ENCODE measurements at regions not wholly inside any gene's neighbourhood (a gene's known extent, or its start where the extent isn't known, plus 50 kb on each side); places are given as distances from the start of the nearest gene placed in this dataset.

DNA sequence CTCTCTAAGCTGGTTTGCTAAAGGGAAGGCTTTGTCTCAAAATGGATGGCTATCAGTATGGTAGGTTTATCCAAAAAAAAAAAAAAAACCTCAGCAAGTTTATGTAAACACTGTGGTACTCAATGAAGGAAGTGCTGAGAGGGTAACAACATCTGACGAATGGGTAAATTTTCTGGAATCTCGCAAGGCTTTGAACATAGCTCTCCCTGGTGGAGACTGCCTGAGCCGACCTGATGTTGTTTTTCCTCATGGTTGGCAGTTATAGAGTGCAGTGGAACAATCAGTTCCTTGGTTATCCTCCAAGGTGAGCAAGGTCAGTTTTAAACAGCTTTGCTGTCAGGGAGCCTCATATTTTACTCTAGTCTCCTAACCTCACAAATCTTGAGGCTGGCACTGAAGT is 94.6 kb downstream of the ZPLD1 start:
- Mint-ChIP-seq H3K4me1 (ENCODE audit: low read depth in 2 of 2) (peaks cover 0 to 7% of the 10 kb centered on the region in 2 donors), H3K27ac (no peak overlapping the region), H3K4me3 (no peak overlapping the region), H3K36me3 (no peaks in the 10 kb centered on the region), H3K9me3 (no peaks in the 10 kb centered on the region), H3K27me3 (peaks cover 7 to 9% of the 10 kb centered on the region in 2 donors)
- ATAC-seq (no peak), DNase-seq (ENCODE audit: low spot score) (no peak)

GRCh38 chr3:102530415-102531181 is 95.8 kb downstream of the ZPLD1 start:
- H3K9me3 Mint-ChIP-seq = no peaks in the 10 kb centered on the region
- no peak overlapping the region for H3K4me3 Mint-ChIP-seq
- peaks cover 7 to 9% of the 10 kb centered on the region in 2 donors for H3K27me3 Mint-ChIP-seq
- H3K27ac Mint-ChIP-seq = no peak overlapping the region
- H3K36me3 Mint-ChIP-seq = no peaks in the 10 kb centered on the region
- peaks cover 0 to 7% of the 10 kb centered on the region in 2 donors for H3K4me1 Mint-ChIP-seq (ENCODE audit: low read depth in 2 of 2)
- ATAC-seq (no peak), DNase-seq (ENCODE audit: low spot score) (no peak)

DNA sequence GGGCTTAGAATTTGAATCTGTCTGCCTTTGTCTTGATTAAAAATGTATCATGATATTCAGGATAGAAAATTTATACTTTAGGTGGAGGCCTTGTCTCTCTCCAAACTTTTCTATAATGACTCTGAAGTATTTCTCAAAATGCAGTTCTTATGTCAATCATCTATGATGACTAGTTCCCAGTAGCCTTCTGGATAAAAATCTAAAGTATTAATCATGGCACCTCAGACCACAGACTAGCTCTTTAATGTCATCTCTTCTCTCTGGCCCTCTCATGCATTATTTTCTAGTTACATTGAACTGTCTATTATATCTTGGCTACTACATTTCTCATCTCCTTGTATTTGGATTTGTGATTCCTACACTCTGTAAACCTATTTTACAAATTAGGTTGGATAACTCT is 96.9 kb downstream of the ZPLD1 start:
- Mint-ChIP-seq H3K27me3 (peaks cover 7% of the 10 kb centered on the region in 2 donors), H3K27ac (no peak overlapping the region), H3K4me3 (no peak overlapping the region), H3K4me1 (ENCODE audit: low read depth in 2 of 2) (peaks cover 0 to 5% of the 10 kb centered on the region in 2 donors), H3K9me3 (no peaks in the 10 kb centered on the region), H3K36me3 (no peaks in the 10 kb centered on the region)
- DNase-seq (ENCODE audit: low spot score) = no peak
- ATAC-seq = no peak

DNA sequence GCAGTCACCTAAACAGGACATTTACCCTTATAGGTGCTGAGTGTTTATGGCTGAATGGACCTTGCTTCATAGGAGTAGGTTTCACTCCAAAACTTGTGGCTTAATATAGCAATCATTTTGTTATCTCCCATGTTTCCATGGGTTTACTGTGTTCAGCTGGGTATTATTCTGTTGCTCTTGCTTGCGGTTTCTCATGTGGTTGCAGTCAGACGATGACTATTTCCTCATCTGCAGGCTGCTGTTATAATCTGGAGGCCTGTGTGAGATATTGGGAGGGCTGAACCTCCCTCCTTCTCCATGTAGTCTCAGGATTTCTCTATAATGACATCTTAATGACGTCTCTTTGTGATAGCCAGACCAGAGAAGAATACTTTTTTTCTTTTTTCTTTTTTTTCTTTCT is 98.1 kb downstream of the ZPLD1 start:
- no peak overlapping the region for H3K4me3 Mint-ChIP-seq
- H3K36me3 Mint-ChIP-seq = no peaks in the 10 kb centered on the region
- no peaks in the 10 kb centered on the region for H3K9me3 Mint-ChIP-seq
- H3K27ac Mint-ChIP-seq = no peak overlapping the region
- peaks cover 7% of the 10 kb centered on the region in 2 donors for H3K27me3 Mint-ChIP-seq
- peak; percentile 70 to 82 for ATAC-seq
- H3K4me1 Mint-ChIP-seq (ENCODE audit: low read depth in 2 of 2) = peaks cover 0 to 5% of the 10 kb centered on the region in 2 donors
- DNase-seq (ENCODE audit: low spot score) = no peak

GRCh38 chr3:102533784-102534183 is 99.0 kb downstream of the ZPLD1 start:
- no peaks in the 10 kb centered on the region for H3K9me3 Mint-ChIP-seq
- H3K36me3 Mint-ChIP-seq = no peaks in the 10 kb centered on the region
- H3K4me3 Mint-ChIP-seq = no peak overlapping the region
- peaks cover 7% of the 10 kb centered on the region in 2 donors for H3K27me3 Mint-ChIP-seq
- ATAC-seq (no peak), DNase-seq (ENCODE audit: low spot score) (no peak)
- H3K27ac Mint-ChIP-seq = no peak overlapping the region
- H3K4me1 Mint-ChIP-seq (ENCODE audit: low read depth in 2 of 2) = peaks cover 0 to 5% of the 10 kb centered on the region in 2 donors

DNA sequence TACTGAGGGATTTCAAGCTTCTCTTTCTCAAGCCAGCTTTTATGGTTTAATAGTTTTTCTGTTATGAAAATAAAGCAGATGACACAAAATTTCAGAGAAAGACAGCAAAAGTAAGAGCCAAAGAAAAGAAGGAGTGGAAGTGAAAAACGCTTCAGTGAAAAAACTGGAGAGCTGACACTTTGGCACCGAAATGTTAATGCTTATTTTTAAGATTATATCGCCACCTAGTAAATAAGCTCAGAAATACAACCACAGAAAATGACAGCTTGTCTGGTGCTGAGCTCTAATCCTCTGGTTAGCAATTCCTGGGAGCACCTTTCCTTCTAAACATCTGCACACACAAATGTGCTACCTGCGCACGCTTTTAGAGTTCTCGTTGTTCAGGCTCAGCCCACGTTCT is 101.6 kb downstream of the ZPLD1 start:
- H3K4me1 Mint-ChIP-seq (ENCODE audit: low read depth in 2 of 2) = peaks cover 0 to 5% of the 10 kb centered on the region in 2 donors
- DNase-seq (ENCODE audit: low spot score) (no peak), ATAC-seq (no peak)
- peaks cover 7 to 8% of the 10 kb centered on the region in 2 donors for H3K27me3 Mint-ChIP-seq
- no peak overlapping the region for H3K27ac Mint-ChIP-seq
- H3K9me3 Mint-ChIP-seq = no peaks in the 10 kb centered on the region
- no peak overlapping the region for H3K4me3 Mint-ChIP-seq
- no peaks in the 10 kb centered on the region for H3K36me3 Mint-ChIP-seq

DNA sequence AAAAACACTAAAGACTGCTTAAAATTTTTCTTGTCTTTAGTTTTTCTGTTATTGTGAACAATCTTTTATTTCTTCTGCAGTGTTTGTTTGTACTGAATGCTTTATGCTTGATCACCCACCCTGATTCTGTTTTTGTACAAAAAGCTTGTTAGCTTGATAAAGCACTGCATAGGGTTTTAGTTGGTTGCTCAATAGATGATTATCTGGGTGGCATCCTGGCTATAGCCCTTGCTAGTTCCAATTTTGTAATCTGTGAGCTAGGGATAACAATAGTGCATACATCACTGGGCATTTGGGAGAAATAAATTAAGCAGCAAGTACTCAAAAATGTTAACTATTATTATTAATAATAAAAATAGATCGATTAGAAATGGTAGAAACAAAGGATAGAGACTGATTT is 102.3 kb downstream of the ZPLD1 start:
- no peaks in the 10 kb centered on the region for H3K36me3 Mint-ChIP-seq
- DNase-seq (ENCODE audit: low spot score) (no peak), ATAC-seq (no peak)
- no peaks in the 10 kb centered on the region for H3K9me3 Mint-ChIP-seq
- no peak overlapping the region for H3K27ac Mint-ChIP-seq
- no peak overlapping the region for H3K4me3 Mint-ChIP-seq
- peaks cover 0 to 5% of the 10 kb centered on the region in 2 donors for H3K4me1 Mint-ChIP-seq (ENCODE audit: low read depth in 2 of 2)
- peaks cover 3 to 8% of the 10 kb centered on the region in 2 donors for H3K27me3 Mint-ChIP-seq

DNA sequence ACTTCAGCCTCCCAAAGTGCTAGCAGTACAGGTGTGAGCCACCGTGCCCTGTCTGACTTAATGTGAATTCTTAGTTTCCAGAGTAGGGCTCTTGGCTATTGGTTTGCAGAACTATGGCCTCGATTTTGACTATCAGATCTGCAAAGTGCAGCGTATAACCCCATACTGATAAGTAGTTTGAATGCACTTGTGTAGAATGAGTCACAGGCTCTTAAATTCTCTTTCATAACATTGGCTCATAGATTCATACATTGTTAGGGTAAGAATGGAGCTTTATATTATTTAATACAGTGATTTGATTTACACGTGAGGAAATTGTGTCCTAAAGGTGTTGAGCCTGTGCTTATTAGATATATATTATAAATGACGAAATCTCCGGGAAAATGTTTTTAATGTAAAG is 109.9 kb downstream of the ZPLD1 start:
- H3K27me3 Mint-ChIP-seq = peaks cover 6 to 11% of the 10 kb centered on the region in 2 donors
- DNase-seq (ENCODE audit: low spot score) (no peak), ATAC-seq (no peak)
- H3K9me3 Mint-ChIP-seq = no peaks in the 10 kb centered on the region
- H3K4me1 Mint-ChIP-seq (ENCODE audit: low read depth in 2 of 2) = no peaks in the 10 kb centered on the region
- no peak overlapping the region for H3K4me3 Mint-ChIP-seq
- no peaks in the 10 kb centered on the region for H3K36me3 Mint-ChIP-seq
- no peak overlapping the region for H3K27ac Mint-ChIP-seq

DNA sequence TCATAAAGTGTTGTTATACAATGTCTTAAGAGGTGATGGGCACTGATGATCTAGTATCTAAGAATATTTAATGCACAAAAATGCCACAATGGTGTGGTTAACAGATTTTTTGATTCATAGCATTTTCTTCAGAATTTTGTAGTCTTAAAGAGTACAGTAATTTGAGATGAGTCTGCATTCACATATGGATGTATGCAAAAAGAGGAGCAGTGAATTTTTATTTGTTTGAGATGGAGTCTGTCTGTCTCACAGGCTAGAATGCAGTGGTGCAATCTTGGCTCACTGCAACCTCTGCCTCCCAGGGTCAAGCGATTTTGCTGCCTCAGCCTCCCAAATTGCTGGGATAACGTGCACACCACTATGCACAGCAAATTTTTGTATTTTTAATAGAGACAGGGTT is 110.5 kb downstream of the ZPLD1 start:
- H3K36me3 Mint-ChIP-seq = no peaks in the 10 kb centered on the region
- H3K4me1 Mint-ChIP-seq (ENCODE audit: low read depth in 2 of 2) = no peaks in the 10 kb centered on the region
- H3K27ac Mint-ChIP-seq = no peak overlapping the region
- ATAC-seq (no peak), DNase-seq (ENCODE audit: low spot score) (no peak)
- H3K27me3 Mint-ChIP-seq = peaks cover 6 to 7% of the 10 kb centered on the region in 2 donors
- no peaks in the 10 kb centered on the region for H3K9me3 Mint-ChIP-seq
- no peak overlapping the region for H3K4me3 Mint-ChIP-seq

DNA sequence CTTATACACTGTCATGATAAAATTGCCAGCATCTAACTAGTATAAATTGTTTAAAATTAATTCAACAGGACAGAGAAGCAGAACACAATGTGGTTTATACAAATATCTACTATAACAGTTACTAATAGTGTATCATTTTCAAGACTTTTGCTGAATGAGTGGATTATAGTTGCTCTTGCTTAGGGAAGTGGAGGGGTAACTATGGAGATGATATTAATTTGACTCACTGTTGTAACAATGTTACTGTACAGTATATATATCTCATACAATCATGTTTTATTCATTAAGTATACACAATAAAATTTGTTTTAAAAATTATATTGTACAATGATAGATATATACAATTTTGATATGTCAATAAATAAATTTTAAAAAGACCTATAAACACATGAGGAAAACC is 119.1 kb downstream of the ZPLD1 start:
- peaks cover 4% of the 10 kb centered on the region in 2 donors for H3K27me3 Mint-ChIP-seq
- H3K4me3 Mint-ChIP-seq = no peak overlapping the region
- no peaks in the 10 kb centered on the region for H3K9me3 Mint-ChIP-seq
- no peak overlapping the region for H3K27ac Mint-ChIP-seq
- DNase-seq (ENCODE audit: low spot score) = no peak
- no peaks in the 10 kb centered on the region for H3K36me3 Mint-ChIP-seq
- no peak for ATAC-seq
- H3K4me1 Mint-ChIP-seq (ENCODE audit: low read depth in 2 of 2) = no peaks in the 10 kb centered on the region

GRCh38 chr3:102570511-102570910 is 135.7 kb downstream of the ZPLD1 start:
- H3K36me3 Mint-ChIP-seq = peaks cover 2% of the 10 kb centered on the region

GRCh38 chr3:102571006-102571405 is 136.2 kb downstream of the ZPLD1 start:
- Mint-ChIP-seq H3K4me1 (ENCODE audit: low read depth in 2 of 2) (no peaks in the 10 kb centered on the region), H3K36me3 (no peaks in the 10 kb centered on the region), H3K27ac (no peak overlapping the region), H3K9me3 (peaks cover 6% of the 10 kb centered on the region), H3K4me3 (no peak overlapping the region), H3K27me3 (no peaks in the 10 kb centered on the region)
- ATAC-seq (no peak), DNase-seq (ENCODE audit: low spot score) (no peak)

More at GRCh38 chr3:102570511-102570910, 135.7 kb downstream of the ZPLD1 start:
- Mint-ChIP-seq H3K9me3 (peaks cover 8% of the 10 kb centered on the region), H3K27me3 (no peaks in the 10 kb centered on the region), H3K4me3 (no peak overlapping the region), H3K27ac (no peak overlapping the region), H3K4me1 (ENCODE audit: low read depth in 2 of 2) (no peaks in the 10 kb centered on the region)
- DNase-seq (ENCODE audit: low spot score) = no peak
- no peak for ATAC-seq

DNA sequence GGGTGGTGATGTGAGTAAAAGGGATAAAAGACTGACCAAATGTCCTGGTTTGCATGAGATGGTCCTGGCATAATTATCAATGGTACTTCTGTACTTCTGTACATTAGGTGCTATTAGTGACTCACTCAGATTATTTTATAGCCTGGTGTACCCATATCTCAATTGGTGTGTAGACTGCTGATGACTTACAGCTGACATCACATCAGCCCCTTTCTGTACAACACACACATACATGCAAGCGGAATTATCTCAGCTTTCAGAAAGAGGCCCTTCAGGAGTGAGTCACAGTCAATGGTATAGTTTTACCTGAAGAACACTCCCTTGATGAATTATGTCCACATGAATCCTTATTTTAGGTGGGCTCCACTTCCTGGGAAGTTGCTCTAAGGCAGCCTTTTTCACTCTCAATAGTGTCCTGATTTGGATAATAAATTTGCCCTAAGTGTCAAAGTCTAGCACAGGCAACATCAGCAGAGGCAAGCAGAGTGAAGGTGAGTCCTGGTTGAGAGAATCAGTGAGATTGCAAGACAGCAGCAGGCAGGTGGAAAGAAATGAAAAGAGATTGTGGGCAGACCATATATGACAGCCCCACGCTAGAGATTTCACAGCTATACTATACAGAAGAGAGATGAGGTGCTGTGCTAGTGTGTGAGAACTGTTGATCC is 137.0 kb downstream of the ZPLD1 start:
- H3K27ac Mint-ChIP-seq = no peak overlapping the region
- H3K9me3 Mint-ChIP-seq = peaks cover 3% of the 10 kb centered on the region
- ATAC-seq (no peak), DNase-seq (ENCODE audit: low spot score) (no peak)
- no peaks in the 10 kb centered on the region for H3K4me1 Mint-ChIP-seq (ENCODE audit: low read depth in 2 of 2)
- no peak overlapping the region for H3K4me3 Mint-ChIP-seq
- H3K27me3 Mint-ChIP-seq = no peaks in the 10 kb centered on the region
- no peaks in the 10 kb centered on the region for H3K36me3 Mint-ChIP-seq

DNA sequence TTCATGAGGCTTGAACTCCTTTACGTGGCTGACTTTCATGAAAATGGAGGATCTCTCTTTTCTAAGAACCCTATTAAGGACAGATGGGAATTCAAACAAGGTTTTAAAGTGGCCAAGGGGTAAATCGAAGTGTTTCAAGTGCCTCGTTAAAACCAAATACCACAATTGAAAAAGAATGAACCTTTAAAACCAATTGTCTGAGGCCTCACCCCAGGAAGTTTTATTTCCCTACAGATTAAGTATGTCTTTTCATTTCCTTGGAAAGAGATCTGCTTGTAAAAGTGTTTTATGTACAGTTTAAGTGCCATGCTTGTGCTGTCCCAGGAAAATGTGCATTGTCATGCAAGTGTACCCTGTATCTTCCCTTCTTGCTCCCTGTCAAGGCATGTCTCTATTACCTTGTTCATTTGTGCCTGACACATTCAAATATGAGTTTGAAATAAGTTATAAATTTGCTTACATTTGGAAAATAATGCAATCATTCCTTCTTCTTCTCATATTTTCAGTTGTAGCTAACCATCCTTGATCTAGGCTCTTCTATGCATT is 138.7 kb downstream of the ZPLD1 start:
- Mint-ChIP-seq H3K9me3 (peaks cover 3% of the 10 kb centered on the region), H3K4me1 (ENCODE audit: low read depth in 2 of 2) (no peaks in the 10 kb centered on the region), H3K4me3 (no peak overlapping the region), H3K36me3 (no peaks in the 10 kb centered on the region), H3K27me3 (no peaks in the 10 kb centered on the region), H3K27ac (no peak overlapping the region)
- no peak for ATAC-seq
- DNase-seq (ENCODE audit: low spot score) = no peak
